Upper lobe of left lung (tissue), 6 donors: ENCODE measurements at regions not wholly inside any gene's neighbourhood (a gene's known extent, or its start where the extent isn't known, plus 50 kb on each side); places are given as distances from the start of the nearest gene placed in this dataset.

ENCODE experiments used
- ATAC-seq, 2 donors: fragments of 200-7000 bp; cut with Tn5 transposase; one replicate each; pipeline ENCODE4 v1.9.1; 2022; ENCODE audit warnings: mild to moderate bottlenecking in 2 of 2, moderate library complexity in 2 of 2; ENCODE audit not compliant: low FRiP score in 2 of 2
- DNase-seq, 2 donors: peaks; one replicate each; pipeline ENCODE4 v3.0.0-alpha.2; 2019 to 2020
- H3K27ac ChIP-seq, 4 donors: fragments of 200-600 bp; sonication (generic); one replicate each; pipeline ENCODE4 v1.5.1; 2016 to 2019
- H3K27me3 ChIP-seq, 4 donors: fragments of 200-600 bp; sonication (generic); one replicate each; pipeline ENCODE4 v1.5.1; 2017 to 2019
- H3K36me3 ChIP-seq, 4 donors: fragments of 200-600 bp; sonication (generic); one replicate each; pipeline ENCODE4 v1.5.1; 2016 to 2019
- H3K4me1 ChIP-seq, 4 donors: fragments of 200-600 bp; sonication (generic); one replicate each; pipeline ENCODE4 v1.5.1; 2018 to 2019
- H3K4me3 ChIP-seq, 4 donors: fragments of 200-600 bp; sonication (generic); one replicate each; pipeline ENCODE4 v1.5.1; 2017 to 2019; ENCODE audit warnings: mild to moderate bottlenecking in 2 of 4, moderate library complexity in 1 of 4
- H3K9me3 ChIP-seq, 4 donors: fragments of 200-600 bp; sonication (generic); one replicate each; pipeline ENCODE4 v1.5.1; 2018 to 2019
- EP300 ChIP-seq, 4 donors: sonication (generic); formaldehyde crosslinking; IDR thresholded peaks; one replicate each; pipeline ENCODE4 v1.5.1; 2017; ENCODE audit warnings: antibody characterized with exemption in 4 of 4, control low read depth in 2 of 4
- POLR2A ChIP-seq, 4 donors: fragments of 450-650 bp; IDR thresholded peaks; one replicate each; pipeline ENCODE4 v1.5.1; 2016 to 2017; ENCODE audit warnings: antibody characterized with exemption in 4 of 4, mild to moderate bottlenecking in 2 of 4
- POLR2AphosphoS5 ChIP-seq, 2 donors: sonication (generic); formaldehyde crosslinking; IDR thresholded peaks; one replicate each; pipeline ENCODE4 v1.5.1; 2017; ENCODE audit warnings: antibody characterized with exemption in 2 of 2
- WGBS, 2 donors: methylation state at CpG; one replicate each; pipeline ENCODE4 v1.1.5; 2017 to 2018; 5-methylcytosine and 5-hydroxymethylcytosine counted together
- TF ChIP-seq, protein P1 (sequence below), 6 experiments: fragments of 450-650 bp in 4 of 6; fragments of 200-600 bp in 2 of 6; sonication (generic) in 2 of 6; IDR thresholded peaks; one replicate each; pipeline ENCODE4 v1.5.1; 2016 to 2019; ENCODE audit warnings: antibody characterized with exemption in 6 of 6
- donor health status: DM: no; HTN: no; CAD: no; lungs with moderate emphysema.
- donor health status: DM: no; HTN: yes; CAD: no; lungs with severe emphysema.

- ATAC-seq (peak in 1 of 2 donors; percentile 39), DNase-seq (no peak)
- Histone ChIP-seq H3K27ac (no peak overlapping the region), H3K9me3 (no peaks in the 10 kb centered on the region), H3K36me3 (no peaks in the 10 kb centered on the region), H3K4me3 (no peak overlapping the region), H3K4me1 (peaks cover 0 to 2% (median 0%) of the 10 kb centered on the region in 4 donors), H3K27me3 (no peaks in the 10 kb centered on the region)
- TF ChIP-seq EP300 (IDR thresholded peaks at IDR 0.05) (no peak), POLR2AphosphoS5 (IDR thresholded peaks at IDR 0.05) (no peak), POLR2A (IDR thresholded peaks at IDR 0.05) (no peak)
- TF ChIP-seq, protein P1, sequence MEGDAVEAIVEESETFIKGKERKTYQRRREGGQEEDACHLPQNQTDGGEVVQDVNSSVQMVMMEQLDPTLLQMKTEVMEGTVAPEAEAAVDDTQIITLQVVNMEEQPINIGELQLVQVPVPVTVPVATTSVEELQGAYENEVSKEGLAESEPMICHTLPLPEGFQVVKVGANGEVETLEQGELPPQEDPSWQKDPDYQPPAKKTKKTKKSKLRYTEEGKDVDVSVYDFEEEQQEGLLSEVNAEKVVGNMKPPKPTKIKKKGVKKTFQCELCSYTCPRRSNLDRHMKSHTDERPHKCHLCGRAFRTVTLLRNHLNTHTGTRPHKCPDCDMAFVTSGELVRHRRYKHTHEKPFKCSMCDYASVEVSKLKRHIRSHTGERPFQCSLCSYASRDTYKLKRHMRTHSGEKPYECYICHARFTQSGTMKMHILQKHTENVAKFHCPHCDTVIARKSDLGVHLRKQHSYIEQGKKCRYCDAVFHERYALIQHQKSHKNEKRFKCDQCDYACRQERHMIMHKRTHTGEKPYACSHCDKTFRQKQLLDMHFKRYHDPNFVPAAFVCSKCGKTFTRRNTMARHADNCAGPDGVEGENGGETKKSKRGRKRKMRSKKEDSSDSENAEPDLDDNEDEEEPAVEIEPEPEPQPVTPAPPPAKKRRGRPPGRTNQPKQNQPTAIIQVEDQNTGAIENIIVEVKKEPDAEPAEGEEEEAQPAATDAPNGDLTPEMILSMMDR (IDR thresholded peaks at IDR 0.05), result no peak
- whole genome bisulfite sequencing, 2 donors, result 76 to 79% methylated on average over 2 of the region's 2 CpGs
These were observed 177.2 kb downstream of the EN1 start for GRCh38 chr2:118670276-118670675.

DNA sequence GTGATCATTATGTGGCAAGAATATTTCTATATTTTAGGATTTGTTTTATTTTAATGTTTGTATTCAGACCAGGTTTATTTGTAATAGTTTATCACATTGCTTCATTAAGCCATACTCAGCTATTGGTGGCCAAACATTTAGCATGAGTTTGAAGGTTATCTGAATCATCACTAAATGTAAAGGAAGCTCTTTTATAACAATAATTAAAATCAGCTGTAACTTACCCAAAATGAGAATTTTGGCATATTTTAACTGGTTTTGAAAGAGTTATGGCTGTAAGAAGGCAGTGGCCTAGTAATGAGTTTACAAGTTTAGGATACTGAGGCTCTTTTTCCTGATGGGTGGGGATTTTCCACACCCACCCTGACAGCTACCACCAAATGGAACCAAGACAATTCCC lies 177.8 kb downstream of the EN1 start:
- H3K27ac ChIP-seq, result no peak overlapping the region
- no peak overlapping the region for H3K4me3 ChIP-seq
- peaks cover 0 to 2% (median 0%) of the 10 kb centered on the region in 4 donors for H3K4me1 ChIP-seq
- TF ChIP-seq POLR2AphosphoS5 (IDR thresholded peaks at IDR 0.05), result no peak
- TF ChIP-seq, protein P1 (IDR thresholded peaks at IDR 0.05), result no peak
- no peak for TF ChIP-seq POLR2A (IDR thresholded peaks at IDR 0.05)
- no peak for TF ChIP-seq EP300 (IDR thresholded peaks at IDR 0.05)
- DNase-seq, result no peak
- no peaks in the 10 kb centered on the region for H3K9me3 ChIP-seq
- ATAC-seq, result no peak
- H3K36me3 ChIP-seq, result no peaks in the 10 kb centered on the region
- no peaks in the 10 kb centered on the region for H3K27me3 ChIP-seq

DNA sequence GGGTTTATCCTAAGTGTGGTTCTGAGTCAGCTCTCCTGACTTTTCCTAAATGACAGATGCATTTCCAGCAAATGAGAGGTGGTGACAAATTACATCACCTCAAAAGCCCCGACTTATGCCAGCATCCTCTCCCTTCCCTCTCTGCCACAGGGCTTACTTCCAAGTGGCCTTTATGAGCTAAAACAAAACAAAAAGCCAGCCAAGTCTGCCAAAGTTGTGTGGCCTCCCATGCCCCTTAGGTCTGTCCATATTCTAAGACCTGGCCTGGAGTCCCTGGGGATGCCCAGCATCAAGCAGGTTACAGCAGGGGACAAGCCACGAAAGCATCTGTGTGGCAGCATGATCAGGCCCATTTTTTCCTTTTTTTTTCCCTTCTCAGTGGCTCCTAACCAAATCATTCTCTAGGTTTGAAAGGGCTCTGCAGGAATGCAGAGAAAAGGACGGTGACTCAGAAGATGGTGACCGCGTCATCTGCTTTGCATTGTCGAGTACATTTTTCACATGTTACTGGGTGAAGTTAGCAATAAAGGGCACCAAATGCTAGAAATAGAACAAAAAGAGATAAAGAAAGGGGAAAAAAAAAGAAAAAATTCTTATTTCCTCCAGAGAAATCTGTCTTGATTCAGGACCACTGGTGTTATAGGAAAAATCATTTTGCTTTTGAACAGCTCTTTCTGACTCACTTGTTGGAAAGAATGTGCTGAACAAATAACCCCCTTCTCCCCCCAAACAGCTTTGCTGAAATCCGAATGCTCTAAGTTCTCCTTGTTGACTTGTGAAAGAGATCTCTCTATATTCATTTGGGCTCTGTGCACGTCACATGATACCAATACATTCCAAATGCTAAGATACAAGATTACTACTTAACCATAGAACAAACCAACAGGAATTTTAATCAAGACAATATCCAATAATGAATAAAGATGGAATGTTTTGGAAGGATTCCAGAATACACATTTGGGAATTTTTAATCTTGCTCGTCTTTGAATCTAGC lies 178.7 kb downstream of the EN1 start:
- Histone ChIP-seq H3K4me1 (peaks cover 0 to 2% (median 0%) of the 10 kb centered on the region in 4 donors), H3K36me3 (no peaks in the 10 kb centered on the region), H3K27me3 (no peaks in the 10 kb centered on the region), H3K9me3 (no peaks in the 10 kb centered on the region), H3K4me3 (no peak overlapping the region), H3K27ac (no peak overlapping the region)
- TF ChIP-seq EP300 (IDR thresholded peaks at IDR 0.05), result no peak
- TF ChIP-seq, protein P1 (IDR thresholded peaks at IDR 0.05), result no peak
- TF ChIP-seq POLR2A (IDR thresholded peaks at IDR 0.05), result no peak
- TF ChIP-seq POLR2AphosphoS5 (IDR thresholded peaks at IDR 0.05), result no peak
- peak in 1 of 2 donors; percentile 68 for ATAC-seq
- DNase-seq, result no peak
- 54 to 56% methylated on average over 9 of the region's 9 CpGs for WGBS, 2 donors

GRCh38 chr2:118667964-118668363 lies 179.5 kb downstream of the EN1 start:
- 88 to 96% methylated on average over 4 to 6 of the region's 6 CpGs for WGBS, 2 donors
- no peak overlapping the region for H3K4me3 ChIP-seq
- TF ChIP-seq POLR2A (IDR thresholded peaks at IDR 0.05) (no peak), EP300 (IDR thresholded peaks at IDR 0.05) (no peak), POLR2AphosphoS5 (IDR thresholded peaks at IDR 0.05) (no peak)
- TF ChIP-seq, protein P1 (IDR thresholded peaks at IDR 0.05), result no peak
- no peak overlapping the region for H3K27ac ChIP-seq
- DNase-seq (no peak), ATAC-seq (peak; percentile 40 to 47)
- H3K4me1 ChIP-seq, result peaks cover 0 to 2% (median 0%) of the 10 kb centered on the region in 4 donors
- no peaks in the 10 kb centered on the region for H3K9me3 ChIP-seq
- no peaks in the 10 kb centered on the region for H3K27me3 ChIP-seq
- no peaks in the 10 kb centered on the region for H3K36me3 ChIP-seq
